ENCODE measurements at regions not wholly inside any gene's neighbourhood (a gene's known extent, or its start where the extent isn't known, plus 50 kb on each side); places are given as distances from the start of the nearest gene placed in this dataset.
"Not testable (repeated sequence)": the region's sequence is repeated elsewhere in the genome, so short reads cannot be mapped to it uniquely, and the experiment has no call there.

GRCh38 chr18:51461956-51462355 lies 264.5 kb upstream of the MEX3C start:
- Mint-ChIP-seq H3K4me1 (no peaks in the 10 kb centered on the region), H3K27ac (no peak overlapping the region), H3K27me3 (peaks cover 7% of the 10 kb centered on the region), H3K4me3 (no peak overlapping the region), H3K36me3 (ENCODE audit: low read depth) (no peaks in the 10 kb centered on the region), H3K9me3 (no peaks in the 10 kb centered on the region)
- POLR2A ChIA-PET: no interaction called here
- no peak for DNase-seq
- CTCF ChIA-PET: no interaction called here

GRCh38 chr18:51463483-51464136 lies 266.1 kb upstream of the MEX3C start:
- ChIA-PET POLR2A (no interaction called here), CTCF (no interaction called here)
- Mint-ChIP-seq H3K4me1 (no peaks in the 10 kb centered on the region), H3K36me3 (ENCODE audit: low read depth) (no peaks in the 10 kb centered on the region), H3K27ac (no peak overlapping the region), H3K4me3 (no peak overlapping the region), H3K27me3 (peaks cover 7% of the 10 kb centered on the region), H3K9me3 (no peaks in the 10 kb centered on the region)
- DNase-seq: no peak

GRCh38 chr18:51478908-51479307 lies 281.4 kb upstream of the MEX3C start:
- Mint-ChIP-seq H3K9me3 (no peaks in the 10 kb centered on the region), H3K27ac (no peak overlapping the region)
- POLR2A ChIA-PET: no interaction called here

GRCh38 chr18:51479736-51480135 lies 282.3 kb upstream of the MEX3C start:
- Mint-ChIP-seq H3K9me3 (no peaks in the 10 kb centered on the region), H3K27ac (no peak overlapping the region), H3K4me1 (no peaks in the 10 kb centered on the region), H3K27me3 (peaks cover 7% of the 10 kb centered on the region), H3K36me3 (ENCODE audit: low read depth) (no peaks in the 10 kb centered on the region), H3K4me3 (no peak overlapping the region)
- POLR2A ChIA-PET: no interaction called here
- DNase-seq: no peak
- CTCF ChIA-PET: no interaction called here

More at GRCh38 chr18:51478908-51479307, 281.4 kb upstream of the MEX3C start:
- no peak for DNase-seq
- no peak overlapping the region for H3K4me3 Mint-ChIP-seq
- peaks cover 7% of the 10 kb centered on the region for H3K27me3 Mint-ChIP-seq
- H3K4me1 Mint-ChIP-seq: no peaks in the 10 kb centered on the region
- CTCF ChIA-PET: no interaction called here
- H3K36me3 Mint-ChIP-seq (ENCODE audit: low read depth): no peaks in the 10 kb centered on the region

- no peak for DNase-seq
- no peak overlapping the region for H3K27ac Mint-ChIP-seq
- no peaks in the 10 kb centered on the region for H3K4me1 Mint-ChIP-seq
- POLR2A ChIA-PET: no interaction called here
- H3K9me3 Mint-ChIP-seq: no peaks in the 10 kb centered on the region
- H3K4me3 Mint-ChIP-seq: no peak overlapping the region
- peaks cover 7% of the 10 kb centered on the region for H3K27me3 Mint-ChIP-seq
- no peaks in the 10 kb centered on the region for H3K36me3 Mint-ChIP-seq (ENCODE audit: low read depth)
- CTCF ChIA-PET: no interaction called here
Observed at GRCh38 chr18:51480407-51481261, 283.2 kb upstream of the MEX3C start.

GRCh38 chr18:51486735-51487366 lies 289.4 kb upstream of the MEX3C start:
- CTCF ChIA-PET: no interaction called here
- POLR2A ChIA-PET: no interaction called here
- H3K4me1 Mint-ChIP-seq: no peaks in the 10 kb centered on the region
- no peaks in the 10 kb centered on the region for H3K27me3 Mint-ChIP-seq
- H3K27ac Mint-ChIP-seq: no peak overlapping the region
- H3K4me3 Mint-ChIP-seq: no peak overlapping the region
- H3K36me3 Mint-ChIP-seq (ENCODE audit: low read depth): no peaks in the 10 kb centered on the region
- no peak for DNase-seq
- no peaks in the 10 kb centered on the region for H3K9me3 Mint-ChIP-seq

GRCh38 chr18:51490417-51490816 lies 292.9 kb upstream of the MEX3C start:
- ChIA-PET CTCF (no interaction called here), POLR2A (no interaction called here)
- Mint-ChIP-seq H3K36me3 (ENCODE audit: low read depth) (no peaks in the 10 kb centered on the region), H3K27me3 (no peaks in the 10 kb centered on the region), H3K27ac (no peak overlapping the region), H3K4me3 (no peak overlapping the region), H3K9me3 (no peaks in the 10 kb centered on the region), H3K4me1 (no peaks in the 10 kb centered on the region)
- no peak for DNase-seq

GRCh38 chr18:51490860-51491259 lies 293.4 kb upstream of the MEX3C start:
- no peak for DNase-seq
- CTCF ChIA-PET: no interaction called here
- POLR2A ChIA-PET: no interaction called here
- Mint-ChIP-seq H3K4me3 (no peak overlapping the region), H3K27ac (no peak overlapping the region), H3K4me1 (no peaks in the 10 kb centered on the region), H3K36me3 (ENCODE audit: low read depth) (no peaks in the 10 kb centered on the region), H3K27me3 (no peaks in the 10 kb centered on the region), H3K9me3 (no peaks in the 10 kb centered on the region)

GRCh38 chr18:51491678-51492372 lies 294.3 kb upstream of the MEX3C start:
- DNase-seq: no peak
- no peaks in the 10 kb centered on the region for H3K9me3 Mint-ChIP-seq
- H3K36me3 Mint-ChIP-seq (ENCODE audit: low read depth): no peaks in the 10 kb centered on the region
- no peaks in the 10 kb centered on the region for H3K27me3 Mint-ChIP-seq
- ChIA-PET CTCF (no interaction called here), POLR2A (no interaction called here)
- no peak overlapping the region for H3K27ac Mint-ChIP-seq
- H3K4me3 Mint-ChIP-seq: no peak overlapping the region
- no peaks in the 10 kb centered on the region for H3K4me1 Mint-ChIP-seq

- ChIA-PET CTCF (no interaction called here), POLR2A (no interaction called here)
- Mint-ChIP-seq H3K27ac (no peak overlapping the region), H3K27me3 (peaks cover 5% of the 10 kb centered on the region), H3K4me1 (no peaks in the 10 kb centered on the region), H3K36me3 (ENCODE audit: low read depth) (no peaks in the 10 kb centered on the region), H3K9me3 (no peaks in the 10 kb centered on the region), H3K4me3 (no peak overlapping the region)
- DNase-seq: no peak
Observed at GRCh38 chr18:51498085-51498855, 300.8 kb upstream of the MEX3C start.

GRCh38 chr18:51503351-51503750 lies 305.9 kb upstream of the MEX3C start:
- CTCF ChIA-PET: no interaction called here
- H3K4me1 Mint-ChIP-seq: no peaks in the 10 kb centered on the region
- H3K36me3 Mint-ChIP-seq (ENCODE audit: low read depth): no peaks in the 10 kb centered on the region
- H3K27me3 Mint-ChIP-seq: no peaks in the 10 kb centered on the region
- DNase-seq: no peak
- H3K4me3 Mint-ChIP-seq: no peak overlapping the region
- no peaks in the 10 kb centered on the region for H3K9me3 Mint-ChIP-seq
- POLR2A ChIA-PET: no interaction called here
- H3K27ac Mint-ChIP-seq: no peak overlapping the region

GRCh38 chr18:51506811-51507210 lies 309.3 kb upstream of the MEX3C start:
- no peaks in the 10 kb centered on the region for H3K27me3 Mint-ChIP-seq
- POLR2A ChIA-PET: no interaction called here
- CTCF ChIA-PET: no interaction called here

GRCh38 chr18:51508410-51508809 lies 310.9 kb upstream of the MEX3C start:
- H3K36me3 Mint-ChIP-seq (ENCODE audit: low read depth); H3K27ac Mint-ChIP-seq; H3K9me3 Mint-ChIP-seq; H3K27me3 Mint-ChIP-seq; H3K4me1 Mint-ChIP-seq; H3K4me3 Mint-ChIP-seq; POLR2A ChIA-PET; DNase-seq: not testable (repeated sequence)
- CTCF ChIA-PET: interaction anchor here (0.6 kb wide), 1 partner anchor 719 kb away, joined by 5 read pairs; no protein-coding TSS in a partner anchor

More at GRCh38 chr18:51506811-51507210, 309.3 kb upstream of the MEX3C start:
- no peak for DNase-seq
- Mint-ChIP-seq H3K4me3 (no peak overlapping the region), H3K36me3 (ENCODE audit: low read depth) (no peaks in the 10 kb centered on the region), H3K27ac (no peak overlapping the region), H3K9me3 (peaks cover 4% of the 10 kb centered on the region), H3K4me1 (no peaks in the 10 kb centered on the region)

All from activated CD4-positive, alpha-beta memory T cell treated with anti-CD3 and anti-CD28 coated beads, Interleukin-2, amount 10 ng/mL, durations not matched to agents 7 days and 5 days (primary cell).